GM19372 (cell line): ENCODE measurements at regions not wholly inside any gene's neighbourhood (a gene's known extent, or its start where the extent isn't known, plus 50 kb on each side); places are given as distances from the start of the nearest gene placed in this dataset.
"Not testable (repeated sequence)": the region's sequence is repeated elsewhere in the genome, so short reads cannot be mapped to it uniquely, and the experiment has no call there.

Experiments used
- ATAC-seq: cut with Tn5 transposase; IDR thresholded peaks from one replicate; pipeline ENCODE4 v1.9.1; 2021; ENCODE audit warnings: mild to moderate bottlenecking, low read depth, moderate library complexity; ENCODE audit not compliant: unreplicated experiment

GRCh38 chr4:162506253-162506652, 342.5 kb upstream of the FSTL5 start:
- no peak for ATAC-seq

- ATAC-seq = no peak
Measured at GRCh38 chr4:162503868-162504267, 340.1 kb upstream of the FSTL5 start.

GRCh38 chr4:162502109-162502508, 338.3 kb upstream of the FSTL5 start:
- no peak for ATAC-seq

- ATAC-seq = no peak
Measured at GRCh38 chr4:162499478-162499877, 335.7 kb upstream of the FSTL5 start.

GRCh38 chr4:162498168-162498567, 334.4 kb upstream of the FSTL5 start:
- no peak for ATAC-seq

- peak; percentile 83 for ATAC-seq
Measured at GRCh38 chr4:162497564-162498167, 333.9 kb upstream of the FSTL5 start.

GRCh38 chr4:162494935-162495334, 331.1 kb upstream of the FSTL5 start:
- no peak for ATAC-seq

- ATAC-seq = no peak
Measured at GRCh38 chr4:162485486-162485885, 321.7 kb upstream of the FSTL5 start.

GRCh38 chr4:162475246-162475645, 311.4 kb upstream of the FSTL5 start:
- no peak for ATAC-seq

GRCh38 chr4:162469977-162470376, 306.2 kb upstream of the FSTL5 start:
- ATAC-seq = no peak

GRCh38 chr4:162465356-162465755, 301.6 kb upstream of the FSTL5 start:
- ATAC-seq = not testable (repeated sequence)

- ATAC-seq = no peak
Measured at GRCh38 chr4:162461952-162462351, 298.2 kb upstream of the FSTL5 start.

- no peak for ATAC-seq
Measured at GRCh38 chr4:162458051-162458450, 294.3 kb upstream of the FSTL5 start.

- ATAC-seq = no peak
Measured at GRCh38 chr4:162457071-162457865, 293.5 kb upstream of the FSTL5 start.

- ATAC-seq = no peak
Measured at GRCh38 chr4:162456106-162456505, 292.3 kb upstream of the FSTL5 start.

- no peak for ATAC-seq
Measured at GRCh38 chr4:162450531-162451035, 286.8 kb upstream of the FSTL5 start.

GRCh38 chr4:162443510-162443909, 279.7 kb upstream of the FSTL5 start:
- ATAC-seq = no peak

- ATAC-seq = no peak
Measured at GRCh38 chr4:162442128-162442527, 278.3 kb upstream of the FSTL5 start.

GRCh38 chr4:162422312-162422711, 258.5 kb upstream of the FSTL5 start:
- ATAC-seq = no peak

GRCh38 chr4:162410854-162411253, 247.1 kb upstream of the FSTL5 start:
- ATAC-seq = no peak

- ATAC-seq = no peak
Measured at GRCh38 chr4:162409048-162409447, 245.2 kb upstream of the FSTL5 start.

GRCh38 chr4:162408309-162408708, 244.5 kb upstream of the FSTL5 start:
- no peak for ATAC-seq
